GM19238 (cell line): ENCODE measurements at regions not wholly inside any gene's neighbourhood (a gene's known extent, or its start where the extent isn't known, plus 50 kb on each side); places are given as distances from the start of the nearest gene placed in this dataset.
A peak's percentile ranks its signal among the peaks of the same experiment; 100 is the strongest.
"Not testable (repeated sequence)": the region's sequence is repeated elsewhere in the genome, so short reads cannot be mapped to it uniquely, and the experiment has no call there.

Source experiments
- DNase-seq: peaks from one replicate; pipeline ENCODE4 v3.0.0; 2011; ENCODE audit warnings: low spot score; ENCODE audit not compliant: insufficient read length

- not testable (repeated sequence) for DNase-seq
Observed at GRCh38 chr1:222470252-222470805, 77.6 kb downstream of the HHIPL2 start.

DNA sequence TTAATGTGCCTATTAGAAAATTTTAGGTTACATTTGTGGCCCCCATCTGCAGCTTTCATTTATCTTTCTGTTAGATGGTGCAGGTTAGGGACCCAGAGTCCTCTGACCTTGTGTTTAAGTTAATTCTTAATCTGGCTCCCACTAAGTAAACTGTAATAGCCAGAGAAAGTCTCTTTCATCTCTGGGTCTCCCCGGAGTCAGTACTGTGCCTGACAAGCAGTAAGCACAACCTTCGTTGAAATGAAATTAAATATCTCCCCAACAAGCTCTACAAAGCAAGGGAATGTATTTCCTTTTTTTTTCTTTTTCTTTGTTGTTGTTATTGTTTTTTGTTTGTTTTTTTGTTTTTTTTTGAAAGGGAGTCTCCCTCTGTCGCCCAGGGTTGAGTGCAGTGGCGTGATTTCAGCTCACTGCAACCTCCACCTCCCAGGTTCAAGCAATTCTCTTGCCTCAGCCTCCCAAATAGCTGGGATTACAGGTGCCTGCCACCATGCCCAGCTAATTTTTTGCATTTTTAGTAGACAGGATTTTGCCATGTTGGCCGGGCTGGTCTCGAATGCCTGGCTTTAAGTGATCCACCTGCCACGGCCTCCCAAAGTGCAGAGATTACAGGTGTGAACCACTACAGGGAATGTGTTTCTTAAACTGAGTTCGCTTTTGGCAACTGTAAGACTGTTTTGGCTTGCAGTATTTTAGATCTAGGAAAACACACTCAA lies 81.6 kb downstream of the HHIPL2 start:
- DNase-seq = no peak

DNA sequence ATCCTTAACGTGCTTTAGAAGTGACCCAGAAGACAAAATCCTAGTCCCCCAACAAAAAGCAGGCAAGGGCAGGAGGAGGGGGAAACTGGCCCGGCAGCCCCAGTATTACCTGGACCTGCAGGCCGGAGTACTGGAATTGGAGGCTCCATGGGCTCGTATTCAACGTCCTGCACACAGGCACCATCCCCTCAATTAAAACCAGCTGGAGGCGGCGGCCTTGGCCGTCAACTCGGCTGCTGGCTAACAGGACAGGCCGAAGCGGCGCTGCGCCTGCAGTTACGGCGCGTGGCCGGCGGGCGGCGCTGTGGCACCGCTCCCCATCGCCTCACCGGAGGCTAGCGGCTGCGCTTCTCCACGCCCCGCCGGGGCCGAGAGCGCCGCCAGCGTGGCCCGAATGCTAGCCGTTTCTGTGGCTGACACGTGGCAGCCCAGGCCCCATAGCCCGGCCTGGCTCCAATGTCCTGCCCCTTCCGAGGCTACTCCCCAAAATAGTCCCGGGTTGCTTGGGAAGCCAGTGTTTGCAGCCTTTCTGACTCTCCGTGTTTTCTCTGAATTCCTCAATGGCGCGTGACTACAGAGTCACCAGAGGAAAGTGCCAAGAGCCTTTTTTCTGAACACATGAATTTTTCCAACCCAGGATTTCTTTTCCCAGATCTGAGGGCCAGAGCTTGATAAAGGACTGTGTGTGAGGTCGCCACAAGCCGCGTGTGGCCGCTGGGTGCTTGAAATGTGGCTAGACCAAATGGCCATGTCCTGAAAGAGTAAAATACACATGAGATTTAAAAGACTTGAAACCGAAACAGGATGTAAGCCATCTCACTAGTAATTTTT lies 82.5 kb downstream of the HHIPL2 start:
- peak; percentile 83 for DNase-seq

- peak; percentile 16 for DNase-seq
Observed at GRCh38 chr1:222464841-222465210, 83.1 kb downstream of the HHIPL2 start.

- no peak for DNase-seq
Observed at GRCh38 chr1:222463059-222463730, 84.7 kb downstream of the HHIPL2 start.

DNA sequence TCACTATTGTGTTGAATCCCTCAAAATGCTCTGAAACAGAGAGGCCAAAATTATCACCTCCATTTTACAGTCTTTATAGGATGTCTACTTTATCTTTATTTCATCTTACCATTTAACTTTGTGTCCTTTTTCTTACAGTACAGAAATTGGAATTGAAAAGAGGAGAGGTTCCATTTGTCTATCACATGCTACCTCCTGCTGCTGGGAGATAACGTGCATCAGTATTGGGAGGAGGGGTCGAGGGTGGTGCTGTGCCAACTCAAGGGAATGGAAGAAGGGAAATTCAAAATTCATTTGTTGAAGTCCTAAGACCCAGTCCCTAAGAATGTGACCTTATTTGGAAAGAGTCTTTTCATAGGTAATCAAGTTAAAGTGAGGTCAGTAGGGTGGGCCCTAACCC lies 85.3 kb downstream of the HHIPL2 start:
- no peak for DNase-seq

GRCh38 chr1:222461941-222462340 lies 86.0 kb downstream of the HHIPL2 start:
- DNase-seq = no peak

GRCh38 chr1:222459652-222460051 lies 88.3 kb downstream of the HHIPL2 start:
- DNase-seq = no peak

DNA sequence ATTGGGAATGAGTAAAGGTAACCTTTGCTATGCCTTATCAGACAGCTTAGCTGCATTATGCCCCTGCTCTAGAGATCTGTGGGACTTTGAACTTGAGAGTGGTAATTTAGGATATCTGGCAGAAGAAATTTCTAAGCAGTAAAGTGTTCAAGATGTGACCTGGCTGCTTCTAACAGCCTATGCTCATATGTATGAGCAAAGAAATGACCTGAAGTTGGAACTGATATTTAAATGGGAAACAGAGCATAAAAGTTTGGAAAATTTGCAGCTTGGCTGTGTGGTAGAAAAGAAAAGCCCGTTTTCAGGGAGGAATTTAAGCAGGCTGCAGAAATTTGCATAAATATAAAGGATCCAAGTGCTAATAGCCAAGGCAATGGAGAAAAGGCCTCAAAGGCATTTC lies 90.4 kb downstream of the HHIPL2 start:
- DNase-seq = no peak

- DNase-seq = no peak
Observed at GRCh38 chr1:222457084-222457483, 90.8 kb downstream of the HHIPL2 start.

DNA sequence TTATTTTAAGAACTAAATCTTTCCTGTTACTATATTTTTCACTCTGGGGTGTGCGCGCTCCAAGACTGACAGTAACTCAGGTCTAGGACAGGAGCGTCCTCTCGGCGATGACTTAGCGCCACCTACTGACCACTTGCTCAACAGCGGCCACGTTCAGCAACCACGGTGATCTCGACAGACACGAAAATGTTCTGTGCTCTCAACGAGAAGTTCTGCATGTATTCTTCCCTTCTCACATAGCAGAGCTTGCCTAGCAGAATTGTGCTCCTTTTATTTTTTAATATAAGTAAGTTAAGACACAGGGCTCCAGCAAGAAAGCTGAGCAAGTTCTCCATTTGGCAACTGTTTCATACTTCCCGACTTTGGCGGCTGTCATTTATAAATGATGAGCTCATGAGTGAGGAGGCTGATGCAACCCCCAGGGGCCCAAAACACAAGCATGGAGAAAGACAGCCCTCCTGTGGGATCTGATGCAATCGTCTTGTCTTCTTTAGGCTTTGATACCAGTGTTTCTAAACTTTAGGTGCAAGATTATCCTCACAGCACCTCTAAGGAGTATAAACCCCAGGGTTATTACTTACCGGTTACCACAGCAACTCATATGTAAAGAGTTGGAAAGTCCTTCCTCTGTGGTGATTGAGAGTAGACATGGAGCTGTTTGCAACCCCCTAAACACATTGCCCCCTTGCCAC lies 92.6 kb downstream of the HHIPL2 start:
- peak; percentile 63 for DNase-seq

GRCh38 chr1:222454782-222455181 lies 93.1 kb downstream of the HHIPL2 start:
- no peak for DNase-seq

- DNase-seq = no peak
Observed at GRCh38 chr1:222454186-222454585, 93.7 kb downstream of the HHIPL2 start.

DNA sequence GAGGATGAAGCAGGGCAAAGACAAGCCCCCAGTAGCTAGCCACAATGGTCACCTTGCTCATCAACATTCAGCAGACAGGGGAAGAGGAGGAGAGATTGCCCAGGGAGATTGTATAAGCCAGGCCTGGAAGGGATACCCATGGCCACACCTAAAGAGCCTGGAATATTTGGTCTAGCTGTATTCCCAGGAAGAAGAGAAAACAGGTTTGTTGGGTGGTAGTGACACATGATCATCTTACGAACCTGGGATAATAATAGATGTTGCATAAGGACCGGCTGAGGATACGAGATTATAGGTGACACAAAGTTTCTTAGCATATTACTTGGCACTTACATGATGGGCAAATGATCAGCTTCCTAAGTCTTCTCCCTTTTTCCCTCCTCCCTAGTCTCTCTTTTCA lies 95.9 kb downstream of the HHIPL2 start:
- no peak for DNase-seq

DNA sequence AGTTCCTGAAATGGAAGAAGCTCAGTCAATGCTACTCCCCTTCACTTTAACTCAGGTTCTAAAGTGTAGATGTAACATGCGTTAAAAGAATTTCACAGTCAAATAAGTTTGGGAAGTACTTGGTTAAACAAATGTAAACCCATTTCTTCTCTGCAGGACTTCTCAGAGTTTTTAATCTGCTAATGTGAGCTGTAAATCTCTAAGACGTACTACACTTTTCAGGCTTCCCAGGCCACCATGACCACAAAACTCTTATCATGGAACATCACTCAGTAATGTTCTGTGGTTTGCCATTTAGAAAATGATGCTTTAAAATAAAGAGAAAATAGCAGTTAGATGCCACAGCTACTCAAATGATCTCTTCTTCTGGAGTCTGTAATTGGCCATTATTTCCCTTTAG lies 104.3 kb downstream of the HHIPL2 start:
- no peak for DNase-seq

DNA sequence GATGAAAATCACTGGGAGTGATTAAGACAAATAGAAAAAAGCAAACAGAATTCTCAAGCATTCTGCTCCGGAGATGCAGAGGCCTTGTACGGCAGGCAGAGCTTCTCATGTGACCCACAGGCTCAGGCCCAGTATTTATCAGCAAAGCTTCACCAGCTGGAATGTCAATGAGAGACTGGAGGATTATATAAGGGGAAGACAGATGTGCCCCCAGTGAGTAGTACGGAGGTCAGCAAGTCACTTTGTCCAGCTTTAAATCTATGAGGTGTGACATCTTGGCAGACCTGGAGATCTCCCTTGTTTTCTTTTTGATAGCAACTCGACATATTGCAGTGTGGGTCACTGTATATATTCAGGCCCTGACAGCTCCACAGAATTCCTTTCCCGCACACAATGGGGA lies 106.8 kb downstream of the HHIPL2 start:
- no peak for DNase-seq

GRCh38 chr1:222424826-222425225 lies 123.1 kb downstream of the HHIPL2 start:
- DNase-seq = no peak

GRCh38 chr1:222421380-222421779 lies 126.5 kb downstream of the HHIPL2 start:
- DNase-seq = no peak

GRCh38 chr1:222420633-222421032 lies 127.3 kb downstream of the HHIPL2 start:
- DNase-seq = no peak

- DNase-seq = no peak
Observed at GRCh38 chr1:222418654-222419053, 129.2 kb downstream of the HHIPL2 start.

DNA sequence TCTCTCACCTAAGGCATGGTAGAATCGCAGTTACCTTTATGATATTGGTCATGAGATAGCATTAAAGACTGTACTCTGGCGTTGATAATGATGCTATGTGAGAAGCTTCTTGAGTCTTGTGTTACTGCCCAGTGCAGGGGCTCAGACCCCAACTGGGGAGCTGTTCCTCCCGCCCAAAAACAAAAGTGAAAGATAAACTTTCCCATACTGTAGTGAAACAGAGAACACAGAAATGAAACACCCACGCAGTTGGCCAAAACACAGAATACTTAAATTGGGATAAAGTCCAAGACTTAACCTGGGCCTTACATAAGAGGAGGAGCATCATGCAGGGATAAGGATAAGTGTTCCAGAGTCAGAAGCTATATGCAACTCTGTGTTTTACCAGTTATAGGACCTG lies 130.6 kb downstream of the HHIPL2 start:
- DNase-seq = no peak
